MM.1S (cell line): ENCODE measurements at regions not wholly inside any gene's neighbourhood (a gene's known extent, or its start where the extent isn't known, plus 50 kb on each side); places are given as distances from the start of the nearest gene placed in this dataset.

Experiments
- DNase-seq: peaks from one replicate; pipeline ENCODE4 v3.0.0-alpha.2; 2015
- H2AFZ ChIP-seq: fragments of 300-600 bp; sonication (generic); 2 replicates; pipeline ENCODE4 v1.6.0; 2016; ENCODE audit warnings: antibody characterized with exemption, low read length
- H3F3A ChIP-seq: fragments of 300-600 bp; sonication (generic); 2 replicates; pipeline ENCODE4 v1.6.1; 2016; ENCODE audit warnings: mild to moderate bottlenecking, antibody characterized with exemption, low read length, moderate library complexity, mixed read lengths; ENCODE audit not compliant: insufficient read depth
- H3K27ac ChIP-seq: fragments of 300-600 bp; sonication (generic); 2 replicates; pipeline ENCODE4 v1.5.1; 2016; ENCODE audit warnings: mild to moderate bottlenecking, low read length
- H3K27me3 ChIP-seq: fragments of 300-600 bp; sonication (generic); replicated peaks from 2 replicates; pipeline ENCODE4 v1.6.0; 2016; ENCODE audit warnings: low read length; ENCODE audit not compliant: insufficient read depth
- H3K36me3 ChIP-seq: fragments of 300-600 bp; sonication (generic); replicated peaks from 2 replicates; pipeline ENCODE4 v1.6.1; 2016; ENCODE audit warnings: mild to moderate bottlenecking, low read length, mixed read lengths; ENCODE audit not compliant: insufficient read depth
- H3K4me1 ChIP-seq: fragments of 300-600 bp; sonication (generic); 2 replicates; pipeline ENCODE4 v1.6.1; 2016; ENCODE audit warnings: low read length, mixed read lengths
- H3K4me2 ChIP-seq: fragments of 300-600 bp; sonication (generic); 2 replicates; pipeline ENCODE4 v1.6.0; 2016; ENCODE audit warnings: low read depth, low read length
- H3K4me3 ChIP-seq: fragments of 300-600 bp; sonication (generic); 2 replicates; pipeline ENCODE4 v1.5.1; 2016; ENCODE audit warnings: low read length, mixed read lengths
- H3K79me2 ChIP-seq: fragments of 300-600 bp; sonication (generic); 2 replicates; pipeline ENCODE4 v1.6.1; 2016; ENCODE audit warnings: mixed run types, low read length, mixed read lengths
- H3K9ac ChIP-seq: fragments of 300-600 bp; sonication (generic); 2 replicates; pipeline ENCODE4 v1.6.1; 2016; ENCODE audit warnings: low read length, mixed read lengths
- H3K9me2 ChIP-seq: fragments of 300-600 bp; sonication (generic); replicated peaks from 2 replicates; pipeline ENCODE4 v1.6.1; 2016; ENCODE audit warnings: mild to moderate bottlenecking, low read length, mixed read lengths; ENCODE audit not compliant: insufficient read depth
- H3K9me3 ChIP-seq: fragments of 300-600 bp; sonication (generic); replicated peaks from 2 replicates; pipeline ENCODE4 v1.6.1; 2016; ENCODE audit warnings: mild to moderate bottlenecking, low read length, mixed read lengths; ENCODE audit not compliant: insufficient read depth
- H4K20me1 ChIP-seq: fragments of 300-600 bp; sonication (generic); 2 replicates; pipeline ENCODE4 v1.6.1; 2016; ENCODE audit warnings: mild to moderate bottlenecking, low read length, moderate library complexity, mixed read lengths; ENCODE audit not compliant: insufficient read depth
- CTCF ChIP-seq: fragments of 300-600 bp; sonication (generic); IDR thresholded peaks from 2 replicates; pipeline ENCODE4 v1.5.1; 2016; ENCODE audit warnings: antibody characterized with exemption, low read length, mixed read lengths
- EZH2 ChIP-seq: fragments of 300-600 bp; sonication (generic); optimal IDR thresholded peaks from 2 replicates; pipeline ENCODE3; 2017; ENCODE audit warnings: low read depth, mild to moderate bottlenecking, antibody characterized with exemption, low read length, mixed read lengths
- EZH2phosphoT487 ChIP-seq: fragments of 300-600 bp; sonication (generic); IDR thresholded peaks from 2 replicates; pipeline ENCODE4 v1.6.1; 2018; ENCODE audit warnings: antibody characterized with exemption, low read length

GRCh38 chr10:89074120-89074519, 83.5 kb downstream of the FAS start:
- Histone ChIP-seq H3K36me3 (no peaks in the 10 kb centered on the region), H3K27me3 (0 out of 2 replicates have a peak, but pooled peaks cover 4% of the 10 kb centered on the region), H3F3A (no peaks in the 10 kb centered on the region; the same call in 1 of the 2 replicates), H2AFZ (no peak overlapping the region), H3K27ac (no peak overlapping the region), H4K20me1 (no peaks in the 10 kb centered on the region), H3K9me3 (no peaks in the 10 kb centered on the region), H3K9me2 (no peaks in the 10 kb centered on the region), H3K9ac (no peak overlapping the region), H3K4me2 (no peak overlapping the region), H3K79me2 (no peaks in the 10 kb centered on the region), H3K4me1 (peaks cover 13% of the 10 kb centered on the region), H3K4me3 (no peak overlapping the region)
- DNase-seq: peak; percentile 44
- no peak for TF ChIP-seq EZH2phosphoT487
- no peak for TF ChIP-seq CTCF
- no peak for TF ChIP-seq EZH2

GRCh38 chr10:89073719-89074118, 83.1 kb downstream of the FAS start:
- no peak overlapping the region for H2AFZ ChIP-seq
- H3K4me1 ChIP-seq: peaks cover 13% of the 10 kb centered on the region
- H3K79me2 ChIP-seq: no peaks in the 10 kb centered on the region
- no peak overlapping the region for H3K27ac ChIP-seq
- TF ChIP-seq CTCF (no peak), EZH2 (no peak), EZH2phosphoT487 (no peak)
- no peaks in the 10 kb centered on the region for H3K36me3 ChIP-seq
- no peak overlapping the region for H3K4me2 ChIP-seq
- DNase-seq: no peak
- H3K4me3 ChIP-seq: no peak overlapping the region
- H3K9ac ChIP-seq: no peak overlapping the region
- no peaks in the 10 kb centered on the region for H3K9me2 ChIP-seq
- no peaks in the 10 kb centered on the region for H4K20me1 ChIP-seq
- 0 out of 2 replicates have a peak, but pooled peaks cover 4% of the 10 kb centered on the region for H3K27me3 ChIP-seq
- H3K9me3 ChIP-seq: no peaks in the 10 kb centered on the region
- no peaks in the 10 kb centered on the region; the same call in 1 of the 2 replicates for H3F3A ChIP-seq

- Histone ChIP-seq H3K9me2 (no peaks in the 10 kb centered on the region), H3K79me2 (no peaks in the 10 kb centered on the region), H3K9me3 (no peaks in the 10 kb centered on the region), H3F3A (no peaks in the 10 kb centered on the region; the same call in 1 of the 2 replicates), H2AFZ (no peak overlapping the region), H3K36me3 (no peaks in the 10 kb centered on the region), H3K9ac (no peak overlapping the region), H3K27ac (no peak overlapping the region), H3K4me3 (no peak overlapping the region), H3K27me3 (no peaks in the 10 kb centered on the region), H3K4me1 (peaks cover 13% of the 10 kb centered on the region), H4K20me1 (no peaks in the 10 kb centered on the region), H3K4me2 (no peak overlapping the region)
- TF ChIP-seq CTCF (no peak), EZH2 (no peak), EZH2phosphoT487 (no peak)
- no peak for DNase-seq
Measured at GRCh38 chr10:89069589-89069988, 79.0 kb downstream of the FAS start.
